NCI-H446 (cell line): ENCODE measurements at regions not wholly inside any gene's neighbourhood (a gene's known extent, or its start where the extent isn't known, plus 50 kb on each side); places are given as distances from the start of the nearest gene placed in this dataset.

Experiments
- DNase-seq, 2 experiments: peaks; one replicate each; lab custom pipeline; 2025; lab: John Stamatoyannopoulos, UW

- DNase-seq = no peak
Measured at GRCh38 chr5:99133921-99134320, 205.1 kb upstream of the CHD1 start.

DNA sequence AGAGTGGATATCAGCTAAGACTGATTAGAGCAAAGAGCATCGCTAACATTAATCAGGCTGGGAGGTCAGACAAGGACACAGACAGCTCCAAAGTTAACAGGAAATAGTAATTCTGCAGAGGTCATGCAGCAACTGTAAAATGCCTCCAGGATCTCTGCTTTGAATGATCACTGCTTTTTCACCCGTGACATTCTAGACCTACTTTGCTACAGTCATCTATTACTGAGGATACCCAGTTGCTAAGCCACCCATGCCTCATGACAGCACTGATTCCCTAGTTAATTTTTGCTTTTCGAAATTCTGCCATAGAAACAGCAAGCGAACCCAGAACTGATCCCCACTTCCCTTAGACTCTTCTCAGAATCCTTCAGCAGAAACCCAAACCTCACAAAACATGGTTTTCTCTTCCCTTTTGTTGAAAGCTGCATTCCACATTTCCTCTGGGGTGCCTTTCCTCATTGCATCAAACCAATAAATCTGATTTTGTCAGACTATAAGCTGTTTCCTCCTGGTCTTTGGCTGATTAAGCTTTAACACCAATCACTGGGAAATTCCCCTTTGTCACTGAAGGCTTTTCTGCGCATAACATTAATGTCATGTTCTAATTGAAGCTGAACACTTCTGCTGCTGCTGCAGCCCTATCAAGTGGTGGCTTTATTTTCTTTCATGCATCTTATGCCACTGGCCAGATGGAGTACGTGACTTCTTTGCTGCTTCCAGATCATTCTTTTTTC lies 201.1 kb upstream of the CHD1 start:
- DNase-seq = no peak

DNA sequence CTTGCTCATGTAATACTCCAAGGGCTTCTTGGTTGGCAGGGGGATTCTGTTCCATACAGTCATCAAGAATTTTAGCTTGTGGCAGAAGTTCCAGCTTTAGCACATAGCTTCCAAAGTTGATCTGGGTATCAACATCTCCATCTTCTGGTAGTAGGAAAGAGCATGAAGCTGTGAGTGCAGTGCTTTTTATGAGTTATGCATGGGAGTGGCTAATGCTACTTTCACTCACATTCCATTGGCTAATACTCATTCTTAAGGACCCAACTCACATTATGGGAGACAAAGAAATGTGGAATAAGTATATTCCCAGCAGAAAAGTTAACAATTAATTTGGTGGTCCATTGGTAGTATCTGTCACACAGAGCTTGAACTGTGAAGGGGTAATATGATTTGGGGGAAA lies 194.2 kb upstream of the CHD1 start:
- no peak for DNase-seq

DNA sequence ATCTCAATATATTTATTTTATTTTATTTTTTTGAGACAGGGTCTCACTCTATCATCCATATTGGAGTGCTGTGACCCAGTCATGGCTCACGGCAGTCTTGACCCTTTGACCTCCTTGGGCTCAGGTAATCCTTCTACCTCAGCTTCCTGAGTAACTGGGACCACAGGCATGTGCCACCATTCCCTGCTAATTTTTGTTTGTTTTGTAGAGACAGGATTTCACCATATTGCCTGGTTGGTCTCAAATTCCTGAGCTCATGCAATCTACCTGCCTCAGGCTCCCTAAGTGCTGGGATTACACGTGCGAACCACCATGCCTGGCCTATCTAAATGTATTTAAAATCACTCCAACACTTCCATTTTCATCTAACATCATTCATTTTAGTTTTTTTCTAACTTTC lies 190.5 kb upstream of the CHD1 start:
- DNase-seq = no peak

DNA sequence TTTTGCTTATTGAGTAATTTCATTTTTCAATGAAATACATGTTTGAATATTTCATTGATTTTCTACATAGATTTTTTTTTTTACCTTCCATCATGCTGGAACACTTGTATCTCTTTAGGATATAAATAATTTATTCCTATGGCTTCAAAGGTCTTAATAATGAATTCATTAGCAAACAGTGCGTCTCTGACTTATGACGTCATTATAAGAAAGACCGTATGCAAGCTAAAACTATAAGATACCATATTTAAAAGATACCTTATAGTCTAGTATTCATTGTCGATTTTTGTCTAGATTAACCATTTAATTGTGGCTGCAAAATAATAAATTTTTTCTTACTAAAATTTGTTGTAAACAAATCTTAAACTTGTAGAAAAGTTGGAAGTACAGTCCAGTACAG lies 187.7 kb upstream of the CHD1 start:
- no peak for DNase-seq

DNA sequence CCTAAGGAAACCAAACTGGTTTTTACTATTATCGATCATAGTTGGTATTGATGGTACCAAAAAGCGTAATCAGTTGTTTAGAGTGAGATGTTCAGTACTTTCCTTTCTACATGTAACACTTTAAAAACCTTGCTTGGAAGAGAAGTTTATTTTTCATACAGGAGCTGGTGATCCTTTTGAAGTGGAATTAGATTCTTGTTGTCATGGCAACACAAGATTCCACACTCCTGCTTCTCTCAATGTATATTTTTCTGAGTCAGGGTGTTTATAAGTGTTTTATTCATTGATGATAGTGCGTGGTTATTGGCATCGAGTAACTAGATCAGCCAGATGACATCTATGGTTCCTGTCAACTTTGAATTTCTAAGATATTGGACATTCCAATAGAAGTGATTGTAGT lies 181.1 kb upstream of the CHD1 start:
- DNase-seq = no peak

DNA sequence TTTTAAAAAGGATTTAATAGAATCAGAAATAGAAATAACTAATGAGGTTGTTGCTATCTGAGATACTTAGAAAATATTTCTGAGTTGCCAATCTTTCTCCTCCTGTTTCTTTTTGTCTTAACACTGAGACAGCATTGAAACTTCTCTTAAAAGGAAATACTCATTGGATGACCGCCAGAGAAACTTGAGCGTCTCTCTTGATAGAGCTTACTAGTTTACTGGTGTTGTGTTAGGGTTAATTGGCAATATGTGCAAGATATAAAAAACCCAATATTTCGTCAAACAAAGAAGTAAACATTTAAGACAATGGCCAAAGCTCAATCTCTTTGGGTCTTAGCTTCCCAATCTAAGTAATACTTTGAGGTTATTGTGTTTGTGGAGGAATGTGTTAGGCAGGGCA lies 176.4 kb upstream of the CHD1 start:
- peak in 1 of 2 experiments; percentile 8 for DNase-seq

GRCh38 chr5:99104538-99105132 lies 175.8 kb upstream of the CHD1 start:
- DNase-seq = peak; percentile 4 to 55

- no peak for DNase-seq
Measured at GRCh38 chr5:99102073-99102697, 173.4 kb upstream of the CHD1 start.

DNA sequence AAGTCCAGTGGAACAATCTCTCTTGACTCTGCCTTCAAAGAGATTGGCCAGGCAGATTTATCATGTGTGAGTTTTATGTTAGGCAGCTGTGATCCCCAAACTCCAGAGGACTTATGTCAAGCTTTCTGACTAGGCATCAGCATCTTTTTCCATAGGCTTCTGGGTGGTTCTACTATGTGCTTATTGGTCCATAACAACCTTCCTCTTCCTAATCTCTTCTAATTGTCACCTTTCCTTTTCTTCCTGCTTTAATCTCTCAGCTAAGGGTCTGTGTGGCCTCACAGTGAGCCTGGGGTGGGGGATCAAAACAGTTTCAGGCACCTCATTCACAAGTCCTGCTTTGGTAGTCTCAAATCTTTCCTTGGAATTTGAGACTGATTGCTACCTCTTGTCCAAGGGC lies 170.9 kb upstream of the CHD1 start:
- no peak for DNase-seq

DNA sequence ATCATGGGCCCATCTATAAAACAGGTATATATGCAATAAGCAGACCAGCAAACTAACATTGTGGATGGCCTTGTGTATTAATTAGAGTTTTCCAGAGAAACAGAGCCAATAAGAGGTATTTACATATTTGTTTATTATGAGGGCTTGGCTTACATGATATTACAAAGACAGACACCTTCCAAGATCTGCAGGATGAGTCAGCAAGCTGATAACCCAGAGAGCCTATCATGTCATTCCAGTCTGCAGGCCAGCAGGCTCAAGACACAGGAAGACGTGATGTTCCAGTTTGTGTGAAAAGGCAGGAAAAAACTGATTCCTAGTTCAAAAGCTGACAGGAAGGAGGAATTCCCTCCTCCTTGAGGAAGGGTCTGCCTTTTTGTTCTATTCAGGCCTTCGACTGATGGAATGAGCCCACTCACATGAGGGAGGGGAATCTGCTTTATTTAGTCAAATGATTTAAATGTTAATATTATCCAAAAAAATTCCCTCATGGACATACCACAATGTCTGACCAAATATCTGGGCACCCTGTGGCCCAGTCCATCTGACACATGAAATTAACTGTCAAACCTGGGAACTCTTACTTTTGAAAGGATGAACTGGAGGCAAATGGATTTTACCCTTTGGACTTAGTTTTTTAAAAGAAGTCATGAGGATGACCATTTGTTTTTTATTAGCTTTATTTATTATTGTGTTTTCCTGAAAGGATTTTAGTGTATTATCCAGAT lies 161.2 kb upstream of the CHD1 start:
- DNase-seq = no peak

DNA sequence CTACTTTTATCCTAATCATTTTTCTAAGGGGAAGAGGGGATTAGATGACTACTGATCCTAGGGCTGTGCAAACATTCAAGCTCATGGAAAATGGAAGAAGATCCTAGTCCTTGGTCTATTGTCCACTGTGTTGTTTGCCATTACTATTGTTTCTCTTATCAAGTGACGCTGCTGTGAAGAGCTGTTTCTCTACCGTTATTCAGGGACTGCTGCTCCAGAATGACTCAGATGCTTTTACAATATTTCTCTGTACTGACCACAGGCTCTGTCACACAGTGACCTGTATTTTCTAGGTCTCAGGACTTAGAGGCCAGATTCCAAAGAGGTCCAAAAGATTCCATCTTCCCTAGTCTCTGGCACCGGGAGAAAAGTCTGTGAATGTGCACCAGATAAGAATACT lies 159.5 kb upstream of the CHD1 start:
- DNase-seq = no peak

DNA sequence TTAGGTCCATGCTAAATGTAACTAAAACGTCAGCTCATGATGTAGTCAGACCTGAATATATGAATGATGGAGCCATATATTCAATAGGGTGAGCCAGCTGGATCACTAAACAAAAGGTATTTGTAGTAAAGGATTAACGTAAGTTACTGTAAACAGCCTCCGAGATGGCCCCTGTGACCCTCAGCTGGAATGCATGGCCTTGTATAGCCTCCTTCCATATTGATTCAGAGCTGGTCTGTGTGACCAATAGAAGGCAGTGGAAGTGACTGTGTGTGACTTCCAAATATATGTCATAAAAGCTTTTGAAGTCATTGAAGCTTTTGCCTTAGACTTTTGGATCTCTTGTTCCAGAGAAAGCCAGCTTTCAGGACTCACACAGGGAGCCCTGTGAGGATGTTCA lies 154.4 kb upstream of the CHD1 start:
- no peak for DNase-seq

DNA sequence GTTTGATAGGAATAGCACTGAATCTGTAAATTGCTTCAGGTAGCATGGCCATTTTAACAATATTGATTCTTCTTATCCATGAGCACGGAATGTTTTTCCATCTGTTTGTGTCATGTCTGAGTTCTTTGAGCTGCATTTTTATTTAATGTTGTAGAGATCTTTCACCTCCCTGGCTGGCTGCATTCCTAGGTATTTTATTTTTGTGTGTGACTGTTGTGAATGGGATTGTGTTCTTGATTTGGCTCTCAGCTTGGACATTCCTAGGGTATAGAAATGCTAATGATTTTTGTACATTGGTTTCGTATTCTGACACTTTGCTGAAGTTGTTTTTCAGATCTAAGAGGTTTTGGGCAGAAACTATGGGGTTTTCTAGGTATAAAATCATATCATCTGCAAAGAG lies 152.9 kb upstream of the CHD1 start:
- no peak for DNase-seq

DNA sequence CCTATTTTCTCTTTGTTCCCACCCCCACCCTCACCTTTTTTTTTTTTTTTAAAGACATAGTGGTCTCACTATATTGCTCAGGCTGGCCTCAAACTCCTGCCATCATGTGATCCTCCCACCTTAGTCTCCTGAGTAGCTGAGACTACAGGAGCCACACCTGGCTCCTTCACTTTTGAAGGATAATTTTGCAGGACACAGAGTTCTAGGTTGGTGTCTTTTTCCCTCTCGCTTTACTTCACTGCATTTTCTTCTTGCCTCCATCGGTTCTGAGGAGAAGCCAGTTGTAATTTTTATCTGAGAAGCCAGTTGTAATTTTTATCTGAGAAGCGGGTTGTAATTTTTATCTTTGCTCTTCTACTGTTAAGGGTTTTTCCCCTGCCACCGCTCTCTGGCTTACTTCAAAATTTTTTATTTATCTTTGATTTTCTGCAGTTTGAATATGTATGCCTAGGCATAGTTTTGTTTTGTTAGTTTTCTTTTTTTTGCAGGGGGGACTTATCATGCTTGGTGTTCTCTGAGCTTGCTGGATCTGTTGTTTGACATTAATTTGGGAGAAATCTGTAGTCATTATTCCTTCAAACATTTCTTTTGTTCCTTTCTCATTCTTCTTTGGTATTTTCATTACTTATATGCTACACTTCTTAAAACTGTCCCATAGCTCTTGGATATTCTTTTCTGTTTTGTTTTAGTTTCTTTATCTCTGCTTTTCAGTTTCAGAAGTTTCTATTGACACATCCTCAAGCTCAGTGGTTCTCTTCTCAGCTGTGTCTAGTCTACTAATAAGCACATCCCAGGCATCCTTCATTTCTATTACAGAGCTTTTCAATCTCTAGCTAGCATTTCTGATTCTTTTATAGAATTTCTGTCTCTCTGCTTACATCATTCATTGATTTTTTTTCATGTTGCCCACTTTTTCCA lies 148.2 kb upstream of the CHD1 start:
- DNase-seq = no peak

GRCh38 chr5:99072846-99073245 lies 144.0 kb upstream of the CHD1 start:
- DNase-seq = no peak

- DNase-seq = no peak
Measured at GRCh38 chr5:99070822-99071221, 142.0 kb upstream of the CHD1 start.

- DNase-seq = no peak
Measured at GRCh38 chr5:99070362-99070761, 141.6 kb upstream of the CHD1 start.

- DNase-seq = no peak
Measured at GRCh38 chr5:99068944-99069650, 140.3 kb upstream of the CHD1 start.

GRCh38 chr5:99063737-99064136 lies 134.9 kb upstream of the CHD1 start:
- DNase-seq = no peak

DNA sequence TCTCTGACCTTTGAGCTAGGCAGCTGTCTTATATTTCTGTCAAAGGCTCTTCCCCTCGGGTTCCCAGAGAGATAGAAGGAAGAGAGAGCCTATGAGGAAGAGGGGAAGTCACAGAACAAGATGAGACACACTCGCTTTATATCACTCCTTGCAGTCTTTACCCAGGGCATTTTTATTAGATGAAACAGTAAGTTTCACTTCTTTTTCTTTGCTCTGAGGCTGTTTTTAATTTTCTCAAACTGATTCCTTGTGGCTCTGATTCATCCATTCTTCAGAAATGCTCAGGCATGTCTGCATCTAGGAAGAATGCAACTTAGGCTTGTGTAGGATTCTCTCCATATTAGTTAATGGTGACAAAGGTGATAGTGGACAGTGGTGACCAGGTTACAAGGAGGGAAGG lies 132.9 kb upstream of the CHD1 start:
- no peak for DNase-seq
